Psoas muscle (tissue), 7 donors: ENCODE measurements at regions not wholly inside any gene's neighbourhood (a gene's known extent, or its start where the extent isn't known, plus 50 kb on each side); places are given as distances from the start of the nearest gene placed in this dataset.

Source experiments
- ATAC-seq, 4 donors: fragments of 200-7000 bp; cut with Tn5 transposase; one replicate each; pipeline ENCODE4 v1.9.1; 2020; ENCODE audit warnings: moderate library complexity in 3 of 4, mild to moderate bottlenecking in 2 of 4
- DNase-seq, 2 donors: peaks; one replicate each; pipeline ENCODE4 v3.0.0-alpha.2; 2020
- H3K27ac ChIP-seq: fragments of 200-600 bp; one replicate; pipeline ENCODE4 v1.8.0; 2022
- H3K27me3 ChIP-seq, 3 donors: fragments of 200-600 bp in 1 of 3; one replicate each; pipeline versions ENCODE4 v1.6.1 to v1.8.0; 2013 to 2022; ENCODE audit warnings: low read length in 2 of 3, mild to moderate bottlenecking in 2 of 3, moderate library complexity in 1 of 3; ENCODE audit not compliant: insufficient read depth in 3 of 3
- H3K36me3 ChIP-seq, 2 donors: fragments of 200-600 bp in 1 of 2; one replicate each; pipeline versions ENCODE4 v1.6.1 to v1.8.0; 2013 to 2022; ENCODE audit warnings: low read depth in 1 of 2, mild to moderate bottlenecking in 1 of 2, moderate library complexity in 1 of 2; ENCODE audit not compliant: insufficient read depth in 1 of 2
- H3K4me1 ChIP-seq: fragments of 200-600 bp; one replicate; pipeline ENCODE4 v1.8.0; 2022
- H3K4me3 ChIP-seq: fragments of 200-600 bp; one replicate; pipeline ENCODE4 v1.8.0; 2022; ENCODE audit warnings: mild to moderate bottlenecking
- H3K9me3 ChIP-seq: fragments of 200-600 bp; one replicate; pipeline ENCODE4 v1.8.0; 2022
- WGBS, 3 donors: extraction: QIAGEN DNeasy Blood & Tissue Kit; methylation state at CpG; one replicate each; pipeline versions ENCODE4 v1.1.6 to v1.1.7; 2013; 5-methylcytosine and 5-hydroxymethylcytosine counted together
- intact Hi-C, 2 donors: fragments of 100-400 bp; cut with DNase I; formaldehyde crosslinking; loops; one replicate each; pipeline versions ENCODE4 v1.11.0 to v1.14.2; 2022
- TF ChIP-seq, protein P1 (sequence below): fragments of 200-600 bp; IDR thresholded peaks from one replicate; pipeline ENCODE4 v1.8.0; 2022; ENCODE audit warnings: antibody characterized with exemption
- donor health status: healthy with polysubstance abuse.
- donor health status: DM: no; HTN: no; CAD: no; lungs with moderate emphysema.
- donor health status: Bipolar disorder and iron deficiency.
- donor health status: healthy.
- donor health status: DM: yes; HTN: yes; CAD: no.
- donor health status: DM: no; HTN: no; CAD: no.
- donor health status: DM: yes; HTN: yes; CAD: no.

DNA sequence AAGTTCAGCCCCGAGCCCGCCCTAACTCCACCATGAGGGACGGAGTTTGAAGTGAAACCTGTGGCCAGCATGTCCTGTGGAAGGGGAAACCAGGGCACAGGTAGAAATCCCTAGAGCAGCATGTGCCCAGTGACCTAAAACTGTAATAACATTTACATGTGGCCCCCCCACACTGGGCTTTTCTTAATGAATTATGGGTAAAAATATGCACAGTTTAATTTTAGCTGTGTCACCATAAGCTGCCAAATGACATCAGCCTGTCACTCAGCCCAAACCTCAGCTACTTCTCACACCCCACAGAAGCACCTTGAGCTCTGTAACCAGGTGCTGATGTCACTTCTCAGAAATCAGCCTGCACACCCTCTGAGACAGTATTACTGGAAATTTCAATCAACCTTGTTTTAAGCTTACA is 50.0 kb upstream of the SLC19A1 start:
- DNase-seq (no peak), ATAC-seq (no peak)
- WGBS, 3 donors = 49 to 59% (median 58%) methylated on average over 3 of the region's 3 CpGs
- Histone ChIP-seq H3K4me3 (no peak overlapping the region), H3K36me3 (no peaks in the 10 kb centered on the region), H3K27ac (no peak overlapping the region), H3K4me1 (no peaks in the 10 kb centered on the region), H3K9me3 (peaks cover 5% of the 10 kb centered on the region), H3K27me3 (peaks cover 0 to 69% (median 16%) of the 10 kb centered on the region in 3 donors)
- intact Hi-C loops = no loop called here
- TF ChIP-seq, protein P1, sequence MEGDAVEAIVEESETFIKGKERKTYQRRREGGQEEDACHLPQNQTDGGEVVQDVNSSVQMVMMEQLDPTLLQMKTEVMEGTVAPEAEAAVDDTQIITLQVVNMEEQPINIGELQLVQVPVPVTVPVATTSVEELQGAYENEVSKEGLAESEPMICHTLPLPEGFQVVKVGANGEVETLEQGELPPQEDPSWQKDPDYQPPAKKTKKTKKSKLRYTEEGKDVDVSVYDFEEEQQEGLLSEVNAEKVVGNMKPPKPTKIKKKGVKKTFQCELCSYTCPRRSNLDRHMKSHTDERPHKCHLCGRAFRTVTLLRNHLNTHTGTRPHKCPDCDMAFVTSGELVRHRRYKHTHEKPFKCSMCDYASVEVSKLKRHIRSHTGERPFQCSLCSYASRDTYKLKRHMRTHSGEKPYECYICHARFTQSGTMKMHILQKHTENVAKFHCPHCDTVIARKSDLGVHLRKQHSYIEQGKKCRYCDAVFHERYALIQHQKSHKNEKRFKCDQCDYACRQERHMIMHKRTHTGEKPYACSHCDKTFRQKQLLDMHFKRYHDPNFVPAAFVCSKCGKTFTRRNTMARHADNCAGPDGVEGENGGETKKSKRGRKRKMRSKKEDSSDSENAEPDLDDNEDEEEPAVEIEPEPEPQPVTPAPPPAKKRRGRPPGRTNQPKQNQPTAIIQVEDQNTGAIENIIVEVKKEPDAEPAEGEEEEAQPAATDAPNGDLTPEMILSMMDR = no peak

DNA sequence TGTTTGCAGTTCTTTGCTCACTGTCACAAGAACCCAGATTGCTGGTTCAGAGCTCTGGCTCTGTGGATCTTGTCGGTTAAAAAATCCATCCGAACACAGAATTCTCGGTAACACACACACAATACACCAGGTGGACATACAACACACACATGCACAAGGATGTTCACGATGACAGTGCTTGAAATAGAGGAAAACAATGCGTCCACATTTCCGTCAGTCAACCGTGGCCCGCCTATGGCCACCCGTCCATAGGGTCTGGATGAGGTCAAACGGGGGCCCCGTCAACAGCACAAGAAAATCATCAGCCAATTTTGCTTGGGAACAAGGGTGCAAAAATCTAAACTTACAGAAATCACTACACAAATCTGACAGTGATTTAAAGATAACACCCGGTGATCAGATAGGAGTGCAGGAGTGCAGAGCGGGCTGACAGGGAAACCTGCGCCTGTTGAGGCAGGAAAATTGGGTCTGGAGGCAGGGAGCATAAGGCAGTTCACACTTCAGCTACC is 50.4 kb upstream of the SLC19A1 start:
- 75 to 76% (median 76%) methylated on average over 14 of the region's 14 CpGs for WGBS, 3 donors
- no peak overlapping the region for H3K4me3 ChIP-seq
- no peak overlapping the region for H3K27ac ChIP-seq
- peaks cover 0 to 66% (median 15%) of the 10 kb centered on the region in 3 donors for H3K27me3 ChIP-seq
- no peaks in the 10 kb centered on the region for H3K36me3 ChIP-seq
- H3K9me3 ChIP-seq = peaks cover 4% of the 10 kb centered on the region
- TF ChIP-seq, protein P1 = no peak
- ATAC-seq (no peak), DNase-seq (no peak)
- intact Hi-C loops = no loop called here
- no peaks in the 10 kb centered on the region for H3K4me1 ChIP-seq

DNA sequence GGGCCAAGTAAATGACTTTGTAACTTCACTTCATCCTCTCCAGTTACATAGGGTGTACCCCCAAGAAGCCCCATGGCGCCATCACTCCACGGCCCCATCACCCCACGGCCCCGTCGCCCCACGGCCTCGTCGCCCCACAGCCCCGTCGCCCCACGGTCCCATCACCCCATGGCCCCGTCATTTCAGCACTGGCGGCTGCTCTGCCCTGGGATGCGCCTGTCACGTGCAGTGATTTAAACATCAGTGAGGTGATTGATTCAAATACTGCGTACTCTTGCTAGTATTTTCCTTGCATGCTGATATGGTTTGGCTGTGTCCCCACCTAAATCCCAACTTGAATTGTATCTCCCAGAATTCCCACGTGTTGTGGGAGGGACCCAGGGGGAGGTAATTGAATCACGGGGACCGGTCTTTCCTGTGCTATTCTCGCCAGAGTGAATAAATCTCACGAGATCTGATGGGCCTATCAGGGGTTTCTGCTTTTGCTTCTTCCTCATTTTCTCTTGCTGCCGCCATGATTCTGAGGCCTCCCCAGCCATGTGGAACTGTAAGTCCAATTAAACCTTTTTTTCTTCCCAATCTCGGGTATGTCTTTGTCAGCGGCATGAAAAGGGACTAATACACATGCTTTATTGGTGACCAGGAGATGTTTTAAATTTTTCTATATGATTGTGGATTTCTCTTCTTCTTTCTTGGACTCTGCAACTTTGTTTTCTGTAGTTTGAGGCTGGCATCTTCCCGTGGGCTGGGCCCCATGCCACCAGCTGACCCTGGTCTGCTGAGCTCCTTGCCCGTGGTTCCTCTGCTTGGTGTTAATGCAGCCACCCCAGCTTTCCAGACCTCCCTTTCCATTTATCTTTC is 50.1 kb upstream of the PCBP3 start:
- Histone ChIP-seq H3K27ac (no peak overlapping the region), H3K36me3 (no peaks in the 10 kb centered on the region), H3K9me3 (no peaks in the 10 kb centered on the region), H3K27me3 (peaks cover 0 to 59% (median 10%) of the 10 kb centered on the region in 3 donors), H3K4me1 (no peaks in the 10 kb centered on the region), H3K4me3 (no peak overlapping the region)
- no peak for DNase-seq
- no peak for ATAC-seq
- TF ChIP-seq, protein P1 = no peak
- 69 to 81% (median 74%) methylated on average over 26 of the region's 26 CpGs for WGBS, 3 donors
- intact Hi-C loops = no loop called here
